Retinal pigment epithelial cell (primary cell): ENCODE measurements at regions not wholly inside any gene's neighbourhood (a gene's known extent, or its start where the extent isn't known, plus 50 kb on each side); places are given as distances from the start of the nearest gene placed in this dataset.
"Not testable (repeated sequence)": the region's sequence is repeated elsewhere in the genome, so short reads cannot be mapped to it uniquely, and the experiment has no call there.

Experiments
- DNase-seq: peaks from one replicate; pipeline ENCODE4 v3.0.0-alpha.2; 2010; ENCODE audit warnings: low read depth
- H3K4me3 ChIP-seq: 2 replicates; pipeline ENCODE4 v1.5.1; 2011; ENCODE audit warnings: mild to moderate bottlenecking, low read length, control low read depth, moderate library complexity
- TF ChIP-seq, protein P1 (sequence below): conservative IDR thresholded peaks from 2 replicates; pipeline ENCODE4 v1.5.1; 2011; ENCODE audit warnings: low read depth, low read length, control low read depth, inconsistent platforms

DNA sequence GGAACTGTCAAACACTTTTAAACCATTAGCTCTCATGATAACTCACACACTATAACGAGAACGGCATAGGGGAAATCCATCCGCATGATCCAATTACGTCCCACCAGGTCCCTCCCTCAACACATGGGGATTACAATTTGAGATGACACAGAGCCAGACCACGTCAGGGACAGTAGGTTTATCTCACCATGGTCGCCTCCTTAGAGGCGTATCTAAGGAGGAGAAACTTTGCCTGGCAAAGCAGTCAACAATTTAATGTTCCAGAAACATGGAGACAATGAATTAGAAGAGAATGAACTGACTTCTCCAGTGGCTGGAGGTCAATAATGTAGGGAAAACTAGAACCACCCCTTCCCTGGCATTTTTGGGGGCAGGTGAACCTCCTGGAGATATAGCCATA, 488.4 kb upstream of the AUTS2 start:
- no peak for DNase-seq
- no peak overlapping the region for H3K4me3 ChIP-seq
- TF ChIP-seq, protein P1, sequence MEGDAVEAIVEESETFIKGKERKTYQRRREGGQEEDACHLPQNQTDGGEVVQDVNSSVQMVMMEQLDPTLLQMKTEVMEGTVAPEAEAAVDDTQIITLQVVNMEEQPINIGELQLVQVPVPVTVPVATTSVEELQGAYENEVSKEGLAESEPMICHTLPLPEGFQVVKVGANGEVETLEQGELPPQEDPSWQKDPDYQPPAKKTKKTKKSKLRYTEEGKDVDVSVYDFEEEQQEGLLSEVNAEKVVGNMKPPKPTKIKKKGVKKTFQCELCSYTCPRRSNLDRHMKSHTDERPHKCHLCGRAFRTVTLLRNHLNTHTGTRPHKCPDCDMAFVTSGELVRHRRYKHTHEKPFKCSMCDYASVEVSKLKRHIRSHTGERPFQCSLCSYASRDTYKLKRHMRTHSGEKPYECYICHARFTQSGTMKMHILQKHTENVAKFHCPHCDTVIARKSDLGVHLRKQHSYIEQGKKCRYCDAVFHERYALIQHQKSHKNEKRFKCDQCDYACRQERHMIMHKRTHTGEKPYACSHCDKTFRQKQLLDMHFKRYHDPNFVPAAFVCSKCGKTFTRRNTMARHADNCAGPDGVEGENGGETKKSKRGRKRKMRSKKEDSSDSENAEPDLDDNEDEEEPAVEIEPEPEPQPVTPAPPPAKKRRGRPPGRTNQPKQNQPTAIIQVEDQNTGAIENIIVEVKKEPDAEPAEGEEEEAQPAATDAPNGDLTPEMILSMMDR, result no peak

DNA sequence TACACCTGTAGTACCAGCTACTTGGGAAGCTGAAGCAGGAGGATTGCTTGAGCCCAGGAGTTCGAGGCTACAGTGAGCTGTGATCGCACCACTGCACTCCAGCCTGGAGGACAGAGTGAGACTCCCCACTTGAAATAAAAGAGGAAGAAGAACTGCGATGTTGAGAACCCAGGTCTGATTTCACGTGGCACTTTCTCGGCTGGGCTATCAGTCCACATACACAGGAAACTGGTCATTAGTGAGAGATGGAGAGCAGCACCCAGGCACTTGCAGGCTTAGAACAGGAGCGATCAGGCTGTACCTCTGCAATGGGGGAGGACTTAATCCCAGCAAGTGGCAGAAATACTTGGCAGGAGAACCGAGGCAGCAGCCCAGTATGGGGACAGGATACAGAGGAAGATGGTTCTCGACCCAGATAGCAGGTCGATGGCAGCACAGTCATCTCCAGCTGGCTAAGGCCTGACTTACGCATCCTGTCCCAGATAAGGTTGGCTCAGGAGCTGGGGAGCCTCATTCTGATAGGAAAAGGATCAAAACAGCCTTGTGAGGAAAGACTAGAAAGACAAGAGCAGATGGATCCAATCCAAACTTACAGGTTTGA, 487.7 kb upstream of the AUTS2 start:
- no peak overlapping the region for H3K4me3 ChIP-seq
- DNase-seq, result no peak
- TF ChIP-seq, protein P1, result no peak

DNA sequence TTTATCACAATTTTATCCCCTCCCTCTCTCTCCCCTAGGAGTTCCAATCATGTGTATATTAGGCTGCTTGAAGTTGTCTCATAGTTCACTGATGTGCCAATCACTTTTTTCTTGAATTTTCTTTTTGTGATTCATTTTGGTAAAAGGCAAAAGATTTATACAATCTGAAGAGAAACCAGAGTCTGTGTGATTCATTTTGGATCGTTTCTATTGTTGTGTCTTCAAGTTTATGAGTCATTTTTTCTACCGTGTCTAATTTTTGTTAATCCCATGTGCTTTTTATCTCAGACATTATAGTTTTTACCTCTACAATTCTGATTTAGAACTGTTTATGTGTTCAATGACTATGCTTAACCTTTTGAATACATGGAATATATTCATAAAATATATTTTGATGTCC, 483.9 kb upstream of the AUTS2 start:
- H3K4me3 ChIP-seq, result no peak overlapping the region
- DNase-seq, result no peak
- TF ChIP-seq, protein P1, result no peak

DNA sequence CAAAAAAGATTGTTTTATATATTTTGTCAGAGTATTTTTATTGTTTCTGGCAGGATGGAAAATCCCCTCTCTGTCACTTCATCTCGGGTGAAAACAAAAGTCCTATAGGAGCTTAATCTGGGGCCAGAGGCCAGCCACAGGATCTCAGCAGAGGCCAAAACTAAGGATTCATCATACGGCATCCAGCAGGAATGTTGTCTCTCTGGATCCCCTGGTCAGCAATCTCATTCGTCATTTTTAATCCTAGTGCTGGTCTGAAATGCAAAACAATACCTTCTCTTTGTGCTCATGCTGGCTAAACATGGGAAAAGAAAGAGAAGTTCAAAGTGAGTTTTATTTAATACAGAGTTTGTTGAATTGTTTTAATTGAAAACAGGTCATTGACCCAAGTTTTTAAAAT, 482.5 kb upstream of the AUTS2 start:
- peak; percentile 88 for DNase-seq
- H3K4me3 ChIP-seq, result no peak overlapping the region
- TF ChIP-seq, protein P1, result no peak

DNA sequence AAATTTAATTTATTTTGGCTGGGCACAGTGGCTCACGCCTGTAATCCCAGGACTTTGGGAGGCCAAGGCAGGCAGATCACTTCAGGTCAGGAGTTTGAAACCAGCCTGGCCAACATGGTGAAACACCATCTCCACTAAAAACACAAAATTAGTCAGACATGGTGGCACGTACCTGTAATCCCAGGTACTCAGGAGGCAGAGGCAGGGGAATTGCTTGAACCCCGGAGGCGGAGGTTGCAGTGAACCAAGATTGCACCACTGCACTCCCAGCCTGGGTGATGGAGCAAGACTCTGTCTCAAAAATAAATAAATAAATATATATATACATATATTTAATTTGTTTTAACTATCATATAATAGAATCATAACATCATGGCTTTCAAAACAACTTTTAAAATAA, 482.1 kb upstream of the AUTS2 start:
- not testable (repeated sequence) for H3K4me3 ChIP-seq, DNase-seq

DNA sequence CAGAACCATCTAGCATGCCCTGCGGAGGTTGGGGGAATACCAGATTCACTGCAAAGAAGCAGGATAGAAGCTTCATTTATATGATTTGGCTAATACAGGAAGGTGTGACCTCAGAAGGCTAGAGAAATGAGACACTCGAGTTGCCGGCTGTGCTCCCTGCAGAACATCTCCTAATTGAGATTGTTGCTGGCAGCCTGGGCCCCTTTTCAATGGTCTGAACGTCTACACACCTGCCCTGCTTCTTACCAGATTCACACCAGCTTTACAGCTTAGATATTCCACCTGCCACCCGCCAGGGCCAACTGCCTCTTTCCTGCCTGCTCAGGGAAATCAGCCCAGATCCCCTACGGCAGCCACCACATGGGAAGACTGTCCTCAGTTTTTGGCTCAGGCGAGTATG, 475.3 kb upstream of the AUTS2 start:
- no peak for DNase-seq
- TF ChIP-seq, protein P1, result no peak

DNA sequence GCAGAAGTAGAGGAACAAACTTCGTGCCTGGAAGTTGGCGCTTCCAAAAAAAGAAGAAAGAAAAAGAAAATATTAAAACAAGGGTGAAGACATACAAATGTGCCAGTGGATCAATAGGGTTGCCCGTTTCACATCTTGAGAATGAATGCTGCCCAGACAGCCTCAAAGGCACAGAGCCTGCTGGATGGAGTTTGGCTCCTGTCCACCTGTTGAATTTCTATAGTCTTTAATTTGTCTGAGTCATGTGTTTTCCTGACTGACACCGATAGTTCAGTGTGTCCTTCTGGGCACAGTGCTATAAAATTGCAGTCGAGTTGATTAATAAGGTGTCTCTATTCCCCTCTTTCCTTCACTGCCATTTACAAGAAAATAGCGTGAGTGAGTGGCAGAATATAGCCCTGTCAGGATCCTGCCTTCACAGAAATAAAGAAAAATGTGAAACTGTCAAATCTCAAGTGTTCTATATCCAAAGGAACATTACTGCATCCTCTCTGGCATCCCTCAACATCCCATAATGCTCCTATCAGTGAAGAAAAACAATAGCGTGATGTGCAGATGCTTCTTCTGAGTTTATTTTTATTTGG, 471.3 kb upstream of the AUTS2 start:
- no peak overlapping the region for H3K4me3 ChIP-seq
- TF ChIP-seq, protein P1, result no peak
- no peak for DNase-seq

More for the DNA sequence above, 475.3 kb upstream of the AUTS2 start:
- H3K4me3 ChIP-seq, result no peak overlapping the region
